ENCODE measurements at regions not wholly inside any gene's neighbourhood (a gene's known extent, or its start where the extent isn't known, plus 50 kb on each side); places are given as distances from the start of the nearest gene placed in this dataset.

GRCh38 chr11:134724106-134724778, 312.2 kb upstream of the B3GAT1 start:
- TF ChIP-seq CTCF (IDR thresholded peaks at IDR 0.05): no peak
- TF ChIP-seq POLR2A (IDR thresholded peaks at IDR 0.05): no peak

Measured in thyroid gland (tissue), 4 donors.